T-helper 1 cell (primary cell): ENCODE measurements at regions not wholly inside any gene's neighbourhood (a gene's known extent, or its start where the extent isn't known, plus 50 kb on each side); places are given as distances from the start of the nearest gene placed in this dataset.
"Not testable (repeated sequence)": the region's sequence is repeated elsewhere in the genome, so short reads cannot be mapped to it uniquely, and the experiment has no call there.

Source experiments
- DNase-seq, 5 donors: peaks; one replicate each; pipeline ENCODE4 v3.0.0-alpha.2; 2012 to 2020

DNA sequence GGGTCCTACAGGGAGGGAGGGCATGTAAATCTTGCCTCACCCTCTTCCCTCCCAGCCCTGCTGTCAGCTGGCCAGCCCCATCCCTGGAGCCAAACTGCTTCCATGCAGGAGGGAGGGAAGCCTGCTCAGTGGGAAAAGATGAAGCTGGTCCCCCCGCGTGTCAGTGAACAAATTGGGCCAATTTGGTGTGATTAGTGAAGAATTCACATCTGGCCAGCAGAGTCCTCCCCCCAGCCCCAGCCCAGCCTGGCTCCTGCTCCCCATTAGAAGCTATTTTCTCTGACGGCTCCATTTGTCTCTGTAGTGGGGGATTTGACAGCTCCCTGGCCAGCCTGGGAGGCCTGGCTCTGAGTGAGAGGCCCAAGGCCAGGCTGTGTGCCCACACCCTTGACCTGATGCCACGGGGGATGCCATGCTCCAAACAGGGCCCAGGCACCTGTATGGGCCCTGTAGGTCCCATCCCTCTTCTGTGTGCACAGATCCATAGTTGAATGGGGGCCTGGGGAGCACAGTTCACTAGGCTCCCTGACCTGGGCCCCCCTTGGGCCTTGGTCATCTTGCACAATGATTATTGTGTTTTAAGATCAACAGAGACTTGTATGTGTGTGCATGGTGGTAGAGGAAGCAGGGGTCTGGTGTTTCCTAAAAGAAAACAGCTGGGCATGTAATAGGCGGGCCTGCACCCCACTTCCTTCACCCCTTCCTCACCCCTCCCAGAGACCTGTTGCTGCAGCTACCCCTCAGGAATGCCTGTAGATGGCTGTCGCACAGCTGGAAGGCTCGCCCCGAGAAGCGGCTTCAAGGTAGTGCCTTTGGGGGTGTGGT, 50.7 kb upstream of the TAC4 start:
- DNase-seq = no peak

DNA sequence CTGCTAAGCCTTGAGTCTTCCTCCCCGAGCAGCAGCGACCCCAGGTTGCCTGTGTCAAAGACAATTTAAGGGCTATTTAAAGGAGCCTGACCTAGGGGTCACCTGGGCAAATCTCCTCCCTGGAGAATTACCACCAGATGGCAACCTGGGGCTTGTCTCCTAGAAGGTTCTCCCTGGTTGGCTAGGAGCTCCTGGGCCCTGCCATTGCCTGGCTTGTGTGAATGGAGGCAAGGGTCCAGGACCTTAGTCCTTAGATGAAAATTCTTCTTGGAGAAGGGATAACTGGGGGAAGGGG, 51.3 kb upstream of the TAC4 start:
- DNase-seq = no peak

DNA sequence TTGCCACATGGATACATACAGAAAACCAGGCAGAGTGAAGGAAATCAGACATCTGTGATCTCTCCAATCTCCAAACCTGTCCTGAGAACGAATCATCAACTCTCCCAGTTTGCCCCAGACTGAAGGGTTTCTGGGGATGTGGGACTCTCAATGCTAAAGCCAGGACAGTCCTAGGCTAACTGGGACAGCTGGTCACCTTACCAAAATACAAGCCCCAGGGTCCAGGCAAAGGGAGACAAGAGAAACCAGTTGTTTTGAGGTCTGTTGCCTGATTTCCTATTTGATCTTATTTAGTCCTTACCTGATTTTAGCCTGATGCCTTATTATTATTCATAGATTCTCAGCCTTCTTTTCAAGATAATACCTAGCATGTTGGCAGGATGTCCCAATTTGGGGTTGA, 51.7 kb upstream of the TAC4 start:
- DNase-seq = no peak

DNA sequence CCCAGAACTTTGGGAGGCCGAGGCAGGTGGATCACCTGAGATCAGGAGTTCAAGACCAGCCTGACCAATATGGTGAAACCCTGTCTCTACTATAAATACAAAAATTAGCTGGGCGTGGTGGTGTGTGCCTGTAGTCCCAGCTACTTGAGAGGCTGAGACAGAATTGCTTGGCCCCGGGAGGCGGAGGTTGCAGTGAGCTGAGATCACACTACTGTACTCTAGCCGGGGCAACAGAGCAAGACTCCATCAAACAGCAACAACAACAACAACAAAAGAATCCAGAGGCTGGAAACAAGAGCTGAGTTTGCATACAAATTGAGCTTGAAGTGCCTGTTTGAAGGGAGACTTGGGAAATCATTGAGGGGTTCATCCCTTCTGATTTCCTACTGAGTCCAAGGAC, 52.9 kb upstream of the TAC4 start:
- not testable (repeated sequence) for DNase-seq

DNA sequence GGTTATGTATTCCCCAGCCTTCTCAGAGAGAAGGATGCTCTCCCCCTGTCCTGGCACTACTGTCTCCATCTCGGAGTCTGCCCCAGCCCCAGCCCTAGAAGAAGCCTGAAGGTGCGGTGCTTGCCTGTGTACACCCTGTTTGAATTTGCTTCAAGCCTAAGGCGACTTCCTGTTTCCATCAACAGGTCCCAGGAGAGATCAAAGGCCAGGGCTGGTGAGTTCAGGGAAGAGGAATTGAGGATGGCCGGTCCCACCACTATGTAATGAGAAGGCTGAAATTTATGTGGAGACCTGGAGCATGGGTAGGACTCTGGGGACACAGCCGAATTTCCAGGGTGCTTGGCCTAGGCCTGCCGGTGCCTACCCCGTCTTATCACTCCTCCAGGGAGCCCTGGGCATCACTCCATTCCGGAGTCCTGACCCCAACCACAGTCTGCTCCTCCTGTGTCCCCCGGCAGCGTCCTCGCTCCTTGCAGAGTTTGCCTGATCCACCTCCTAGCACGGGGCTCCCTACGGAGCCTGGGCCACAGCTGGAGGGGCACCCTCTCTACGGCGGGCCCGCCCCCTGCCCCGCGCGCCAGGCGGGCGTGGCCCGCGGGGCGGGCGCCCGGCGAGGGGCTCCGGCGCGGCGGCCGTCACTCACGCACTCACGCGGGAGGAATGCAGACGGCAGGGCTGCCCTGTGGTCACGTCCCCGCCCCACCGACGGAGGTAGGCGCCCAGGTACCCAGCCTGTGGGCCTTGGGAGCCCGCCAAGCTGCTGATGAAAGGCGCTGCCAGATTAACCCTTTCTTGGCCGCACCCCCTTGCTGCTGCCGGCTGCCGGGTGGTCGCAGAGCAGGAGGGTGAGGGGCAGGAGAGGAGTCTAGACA, 53.8 kb upstream of the TAC4 start:
- no peak for DNase-seq

DNA sequence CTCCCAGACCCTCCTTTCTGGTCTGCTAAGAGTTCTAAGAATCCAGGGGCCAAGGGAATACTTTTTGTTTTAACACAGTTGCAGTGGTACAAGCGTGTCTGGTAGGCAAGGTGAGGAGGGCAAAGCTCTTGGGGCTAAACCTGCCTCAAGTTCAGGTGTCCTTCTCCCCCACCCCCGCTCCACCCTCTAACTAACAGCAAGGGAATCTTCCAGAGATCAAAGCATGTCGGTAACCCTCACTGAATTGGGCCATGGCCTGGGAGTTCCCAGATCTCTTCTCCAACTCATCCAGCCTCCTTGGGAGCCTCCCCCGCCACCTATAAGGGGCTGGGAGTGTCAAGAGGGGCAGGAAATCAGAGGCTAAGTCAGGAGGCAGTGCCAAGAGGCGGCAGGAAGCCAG, 55.7 kb upstream of the TAC4 start:
- DNase-seq = no peak

DNA sequence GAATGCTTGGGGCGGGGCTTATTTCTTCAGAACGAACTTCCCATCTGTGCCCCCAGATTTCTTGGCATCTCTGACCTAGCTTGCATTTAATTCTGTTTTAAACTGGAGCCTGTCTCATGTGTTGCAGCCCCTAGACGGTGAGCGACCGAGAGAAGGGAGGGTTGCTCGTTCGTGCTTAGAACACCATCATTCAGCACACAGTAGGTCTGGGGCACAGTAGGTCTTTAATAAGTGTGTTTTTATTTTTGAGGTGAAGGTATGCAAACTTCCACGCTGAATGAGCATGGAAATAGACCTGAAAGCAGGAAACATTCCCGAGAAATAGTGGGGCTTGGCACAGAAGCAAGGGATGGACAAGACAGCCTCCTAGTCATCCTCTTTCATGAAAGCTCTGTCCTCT, 57.0 kb upstream of the TAC4 start:
- no peak for DNase-seq

DNA sequence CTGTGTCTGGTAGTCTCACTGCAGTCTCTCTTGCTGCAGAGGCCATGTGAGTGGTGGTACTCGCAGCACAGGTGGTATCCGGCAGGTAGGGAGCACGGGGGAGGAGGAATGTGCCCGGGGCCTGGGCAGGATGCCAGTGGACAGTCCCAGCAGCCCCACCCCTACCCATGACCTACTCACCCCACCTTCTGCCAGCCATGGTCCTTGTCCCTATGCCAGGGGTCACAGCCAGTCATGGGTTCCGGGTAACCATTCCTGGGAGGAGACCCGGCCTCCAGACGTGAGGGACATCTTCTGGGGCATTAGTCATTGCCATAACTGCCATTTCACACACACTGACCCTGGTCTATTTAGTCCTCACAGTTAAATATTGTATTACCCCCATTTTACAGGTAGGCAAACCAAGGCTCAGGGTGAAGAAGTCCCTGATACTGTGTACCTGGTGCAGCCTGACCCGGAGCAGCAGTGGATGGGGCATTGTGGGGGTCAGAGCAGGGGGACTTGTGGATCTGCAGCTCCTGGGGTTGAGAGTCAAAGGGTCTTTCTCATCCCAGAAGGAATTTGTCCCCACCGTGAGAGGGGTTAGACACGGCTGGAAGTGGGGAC, 58.8 kb upstream of the TAC4 start:
- no peak for DNase-seq

DNA sequence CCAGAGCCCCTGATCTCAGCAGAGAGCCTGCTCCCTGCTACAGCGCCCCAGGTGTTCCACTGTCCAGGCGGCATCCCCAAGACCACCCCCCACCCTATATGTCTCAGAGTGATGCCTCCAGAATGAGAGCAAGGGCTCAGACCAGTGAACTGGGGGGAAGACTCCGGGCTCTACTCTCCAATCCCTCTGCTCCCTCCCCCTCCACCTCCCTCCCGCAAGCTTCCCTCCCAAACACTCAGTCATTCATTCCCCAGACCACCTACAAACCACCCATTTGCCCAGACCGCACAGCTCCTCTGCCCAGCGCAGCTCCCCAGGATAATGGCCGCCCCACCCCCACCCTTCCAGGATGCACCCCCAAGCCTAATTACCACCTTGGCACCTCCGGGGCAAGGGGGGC, 59.4 kb upstream of the TAC4 start:
- DNase-seq = no peak

DNA sequence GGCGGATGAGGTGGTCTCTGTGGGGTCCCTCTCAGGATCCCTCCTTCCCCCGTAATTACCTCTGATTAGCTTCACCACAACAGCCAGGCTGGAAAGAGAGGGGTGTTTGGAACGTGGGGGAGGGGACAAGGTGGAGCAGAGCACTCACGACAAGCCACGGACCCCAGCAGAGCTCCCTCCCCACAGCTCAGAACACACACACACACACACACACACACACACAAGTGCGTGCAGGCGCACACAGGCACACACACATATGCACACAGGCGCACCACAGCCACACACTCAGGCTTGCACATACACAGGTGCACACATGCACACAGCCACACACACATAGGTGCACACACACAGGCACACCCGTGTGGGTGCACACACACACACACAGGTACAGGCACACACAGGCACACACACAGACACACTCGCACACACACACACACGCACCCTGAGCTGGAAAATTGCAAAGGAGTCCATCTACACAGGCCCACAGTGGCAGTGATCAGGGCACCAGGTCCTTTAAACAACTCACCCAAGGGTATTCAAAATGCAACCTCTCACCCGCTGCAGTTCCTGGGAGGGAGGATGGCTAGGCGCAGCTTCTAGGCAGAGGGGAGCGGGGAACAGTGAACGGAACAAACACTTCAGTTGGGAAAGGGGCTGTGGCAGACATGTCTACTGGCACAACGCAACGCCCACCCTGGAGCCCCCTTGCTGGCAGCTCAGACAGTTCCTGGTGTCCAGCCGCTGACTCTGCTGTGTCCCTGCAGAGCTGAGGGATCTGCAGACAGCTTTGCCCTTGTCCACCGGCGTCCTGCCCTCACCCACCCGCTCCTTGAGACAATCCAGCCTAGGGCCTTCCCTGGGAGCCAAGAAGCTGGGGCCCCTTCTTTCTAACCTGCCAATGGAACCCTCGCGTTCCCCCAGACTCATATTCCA, 59.9 kb upstream of the DLX4 start:
- DNase-seq = no peak

DNA sequence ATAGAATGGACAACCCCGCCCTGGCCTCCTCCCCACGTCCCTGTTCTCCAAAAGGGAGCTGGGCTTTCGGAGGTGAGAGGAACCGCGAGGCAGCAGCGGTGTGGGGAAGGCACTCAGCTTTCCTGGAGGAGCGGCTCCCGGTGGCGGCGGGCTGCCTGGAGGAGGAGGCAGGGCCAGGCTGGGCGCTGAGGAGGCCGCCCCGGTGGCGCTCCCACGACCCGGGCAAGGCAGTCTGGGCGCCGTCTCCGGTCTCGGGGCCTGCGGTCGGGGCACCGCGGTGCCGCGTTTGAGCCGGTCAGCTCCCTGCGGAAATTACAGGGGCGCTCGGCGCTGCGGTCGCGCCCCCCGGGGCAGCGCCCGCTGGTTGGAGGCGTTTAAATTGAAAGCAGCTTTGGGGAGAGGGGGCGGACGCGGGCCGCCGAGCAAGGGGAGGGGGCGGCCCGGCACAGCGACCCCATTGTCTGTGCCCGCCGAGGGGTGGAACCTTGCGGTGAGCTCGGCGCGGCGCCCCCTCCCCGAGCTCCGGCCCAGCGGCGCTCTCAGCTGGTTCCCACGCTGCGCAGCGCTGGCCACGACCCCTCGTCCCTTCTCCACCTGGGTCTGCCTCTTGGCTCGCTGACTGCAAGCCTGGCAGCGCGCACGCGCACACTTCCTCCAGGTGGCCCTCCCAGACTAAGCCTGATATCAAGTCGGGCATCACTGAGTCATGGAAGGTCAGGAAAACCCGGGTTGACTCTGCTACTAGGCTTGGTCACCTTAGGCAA, 58.7 kb upstream of the DLX4 start:
- peak in 1 of 5 donors; percentile 6 for DNase-seq

DNA sequence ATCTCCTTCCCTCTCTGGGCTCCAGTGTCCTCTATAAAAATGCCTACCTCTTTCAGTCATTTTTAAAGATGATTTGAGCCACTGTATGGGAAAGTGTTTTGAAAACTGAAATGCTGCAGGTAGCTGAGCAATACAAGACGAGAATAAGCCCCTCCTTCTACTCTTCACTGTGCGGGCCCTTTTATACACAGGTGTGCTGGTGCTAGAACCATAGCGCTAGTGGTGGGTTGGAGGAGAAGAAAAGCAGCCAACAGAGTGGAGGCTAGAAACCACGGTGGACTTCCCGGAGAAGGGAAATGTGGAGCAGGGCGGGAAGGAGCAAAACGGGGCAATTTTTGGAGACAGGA, 58.2 kb upstream of the DLX4 start:
- DNase-seq = no peak

DNA sequence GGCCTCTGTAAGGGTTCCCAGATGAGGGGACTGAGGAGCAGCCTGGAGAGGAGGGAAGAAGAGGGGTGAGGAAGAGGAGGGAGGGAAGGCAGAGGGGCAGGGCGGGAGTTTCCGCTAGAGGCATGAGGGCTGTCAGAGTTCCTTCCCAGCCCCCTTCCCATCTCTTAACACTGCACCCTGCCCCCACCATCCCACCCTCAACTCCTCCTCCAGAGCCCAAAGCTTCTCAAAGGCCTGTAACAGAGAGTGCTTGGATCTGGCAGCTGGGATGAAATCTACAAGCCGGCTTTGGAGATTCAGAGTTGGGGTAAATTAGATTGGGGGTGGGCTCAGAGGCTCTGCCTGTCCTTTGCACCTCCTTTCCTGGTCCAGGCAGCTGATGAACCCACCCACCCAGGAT, 57.3 kb upstream of the DLX4 start:
- no peak for DNase-seq

DNA sequence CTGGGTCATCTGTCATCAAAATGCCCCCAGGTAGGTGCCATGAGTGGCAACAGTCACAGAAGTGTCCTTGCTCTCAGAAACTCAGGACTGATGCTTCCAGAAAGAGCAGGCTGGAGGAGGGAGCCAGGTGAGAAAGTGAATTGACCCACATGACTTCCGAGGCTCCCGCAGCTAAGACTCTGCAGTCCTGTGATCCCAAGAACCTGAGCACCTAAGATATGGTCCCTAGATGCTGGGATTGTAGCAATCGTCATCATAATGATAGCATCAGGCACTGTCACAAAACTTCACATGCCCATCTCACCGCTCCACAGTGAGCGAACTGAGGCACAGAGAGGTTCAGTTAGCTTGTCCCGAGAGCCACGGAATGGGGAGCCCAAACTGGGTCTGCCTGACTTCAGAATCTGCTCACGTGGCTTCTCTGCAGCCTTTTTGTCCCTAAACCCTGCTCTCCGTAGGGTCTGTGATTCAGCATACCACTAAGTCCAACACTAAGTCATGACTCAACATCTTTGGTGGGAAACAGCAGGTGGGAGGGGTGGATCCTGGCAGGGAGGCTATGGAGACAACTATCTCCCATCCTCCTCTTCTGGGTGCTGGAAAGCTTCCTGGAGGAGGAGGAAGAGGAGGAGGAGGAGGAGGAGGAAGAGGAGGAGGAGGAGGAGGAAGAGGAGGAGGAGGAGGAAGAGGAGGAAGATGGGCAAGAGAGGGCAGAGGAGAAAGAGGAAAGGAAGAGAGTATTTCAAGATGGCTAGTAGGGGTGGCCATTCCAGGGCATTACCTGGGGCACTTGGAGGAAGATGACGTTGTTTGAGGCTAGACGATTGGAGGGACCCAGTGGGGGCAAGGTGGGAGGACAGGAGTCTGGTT, 55.5 kb upstream of the DLX4 start:
- DNase-seq = no peak

DNA sequence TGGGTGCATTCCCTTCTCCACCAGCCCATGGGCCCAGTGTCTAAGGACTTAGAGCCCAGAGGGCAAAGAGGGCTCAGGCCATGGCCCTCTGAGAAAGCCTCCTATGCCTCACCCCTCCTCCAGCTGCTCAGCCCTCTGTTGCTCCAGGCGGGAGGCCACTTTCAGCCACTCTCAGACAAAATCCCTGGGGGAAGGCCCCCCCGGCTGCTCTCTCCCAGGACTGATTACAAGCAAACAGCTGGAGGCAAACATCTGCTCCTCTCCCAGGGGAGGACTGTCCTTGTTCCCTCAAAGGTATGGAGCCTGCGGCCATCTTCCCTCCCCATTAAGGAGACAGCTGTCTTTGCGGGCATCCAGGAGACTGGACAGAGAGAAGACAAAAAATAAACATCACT, 54.9 kb upstream of the DLX4 start:
- no peak for DNase-seq

DNA sequence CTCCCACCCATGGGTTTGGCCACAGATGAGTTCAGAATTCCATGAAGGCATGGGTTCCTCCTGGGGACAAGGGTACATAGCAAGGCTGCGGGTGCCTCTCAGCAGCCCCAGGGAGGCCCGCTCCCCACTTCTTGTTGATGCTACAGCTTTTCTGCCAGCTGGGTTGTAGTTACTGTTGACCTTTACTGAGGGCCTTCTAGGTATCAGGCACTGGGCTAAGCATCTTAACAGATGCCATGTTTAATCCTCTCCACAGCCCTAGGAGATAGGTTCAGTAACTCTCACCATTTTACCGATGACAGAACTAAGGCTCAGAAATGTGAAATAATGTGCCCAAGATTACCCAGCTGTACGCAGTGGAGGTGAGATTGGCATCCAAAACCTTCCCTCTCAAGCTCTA, 54.3 kb upstream of the DLX4 start:
- DNase-seq = no peak

DNA sequence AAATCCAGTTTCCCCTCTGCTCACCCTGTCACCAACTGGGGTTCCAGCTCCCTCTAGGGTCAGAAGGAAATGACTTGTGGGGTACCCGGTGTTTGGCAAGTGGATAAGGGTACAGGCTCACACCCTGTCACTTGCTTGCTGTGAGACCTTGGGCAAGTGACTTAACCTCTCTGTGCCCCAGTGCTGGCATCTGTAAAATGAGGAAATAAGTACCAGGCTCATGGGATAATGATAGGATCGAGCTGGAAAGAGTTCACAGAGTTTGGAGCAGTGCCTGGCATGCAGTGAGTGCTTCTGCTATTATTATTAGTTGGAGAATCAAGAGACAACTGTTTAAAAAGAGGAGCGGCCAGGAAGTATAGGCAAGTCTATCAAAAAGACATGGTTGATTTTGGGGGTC, 53.7 kb upstream of the DLX4 start:
- no peak for DNase-seq

DNA sequence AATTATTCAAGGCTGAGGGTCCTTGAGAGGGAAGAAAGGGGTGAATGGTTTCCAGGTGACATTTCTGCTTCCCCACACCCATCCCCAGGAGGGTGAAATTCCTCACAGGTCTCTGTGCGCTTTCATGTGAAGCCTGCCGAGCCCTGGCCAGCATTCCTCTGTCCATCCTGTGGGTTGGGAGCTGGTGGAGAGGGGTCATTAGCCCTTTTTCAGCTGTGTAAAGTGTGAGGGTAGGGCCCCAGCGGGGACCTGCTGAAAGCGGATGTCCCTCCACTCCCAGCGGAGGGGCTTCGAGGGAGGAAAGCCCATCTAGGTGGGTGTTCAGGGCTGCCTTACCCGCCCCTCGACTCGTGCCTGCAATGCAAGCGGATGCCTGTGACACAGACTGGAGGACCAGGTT, 53.3 kb upstream of the DLX4 start:
- DNase-seq = no peak

DNA sequence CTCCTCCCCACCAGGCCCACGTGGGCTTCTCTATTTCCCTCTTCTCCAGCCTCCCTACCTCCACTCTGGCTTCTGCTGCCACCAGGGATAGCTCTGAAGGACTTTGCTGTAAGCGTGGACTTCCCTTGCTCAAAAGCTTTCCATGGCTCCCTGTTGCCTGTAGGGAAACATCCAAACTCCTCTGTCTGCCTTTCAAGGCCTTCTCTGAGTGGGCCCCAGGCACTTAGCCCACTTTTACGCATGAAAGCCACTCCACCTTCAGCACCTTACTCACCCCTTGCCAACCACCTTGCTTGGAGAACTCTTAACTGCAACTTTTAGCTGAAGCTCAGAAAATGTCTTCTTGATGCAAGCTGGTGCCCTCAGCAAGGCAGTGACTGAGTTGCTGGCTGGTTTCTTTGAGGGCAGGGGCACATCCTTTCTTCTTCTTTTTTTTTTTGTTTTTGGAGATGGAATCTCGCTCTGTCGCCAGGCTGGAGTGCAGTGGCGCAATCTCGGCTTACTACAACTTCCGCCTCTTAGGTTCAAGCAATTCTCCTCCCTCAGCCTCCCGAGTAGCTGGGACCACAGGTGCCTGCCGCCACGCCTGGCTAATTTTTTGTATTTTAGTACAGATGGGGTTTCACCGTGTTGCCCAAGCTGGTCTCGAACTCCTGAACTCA, 52.0 kb upstream of the DLX4 start:
- DNase-seq = no peak

DNA sequence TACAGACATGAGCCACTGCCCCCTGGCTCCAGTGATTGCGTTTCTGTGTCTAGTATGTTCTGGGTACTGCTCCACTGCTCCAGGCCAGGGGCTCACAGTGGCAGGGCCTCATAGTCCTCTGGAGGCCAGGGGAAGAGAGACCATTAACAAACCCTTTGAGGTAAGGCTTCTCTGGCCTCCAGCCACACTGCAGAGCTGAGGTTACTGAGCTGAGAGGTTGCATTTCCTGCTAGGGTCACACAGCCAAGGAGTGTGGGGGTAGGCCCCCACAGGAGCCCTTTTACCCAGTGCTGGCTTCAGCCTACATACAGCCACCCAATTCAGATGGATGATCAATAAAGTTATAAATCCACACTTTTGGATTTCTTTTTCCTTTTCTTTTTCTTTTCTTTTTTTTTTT, 50.4 kb upstream of the DLX4 start:
- DNase-seq = no peak
